ENCODE measurements at regions not wholly inside any gene's neighbourhood (a gene's known extent, or its start where the extent isn't known, plus 50 kb on each side); places are given as distances from the start of the nearest gene placed in this dataset.

DNA sequence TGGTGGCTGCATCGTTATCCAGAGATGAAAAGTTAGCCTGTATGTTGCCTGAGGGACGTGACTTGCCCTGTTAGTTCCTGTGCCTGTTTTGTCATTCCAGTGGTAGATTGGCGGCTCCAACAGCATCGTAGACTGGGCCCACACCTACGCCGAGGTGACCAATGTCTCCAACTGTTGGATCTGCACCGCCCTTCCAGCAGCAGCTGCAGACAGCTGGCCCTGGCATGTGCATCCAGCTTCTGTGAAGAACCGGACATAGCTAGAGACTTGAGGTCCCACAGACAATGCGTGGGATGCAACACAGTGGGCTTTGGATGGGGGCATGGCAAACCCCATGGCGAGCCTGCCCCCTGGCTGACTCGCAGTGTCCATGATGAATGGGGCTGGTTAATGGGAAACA, 93.0 kb upstream of the TMPO start:
- TF ChIP-seq, protein P1, sequence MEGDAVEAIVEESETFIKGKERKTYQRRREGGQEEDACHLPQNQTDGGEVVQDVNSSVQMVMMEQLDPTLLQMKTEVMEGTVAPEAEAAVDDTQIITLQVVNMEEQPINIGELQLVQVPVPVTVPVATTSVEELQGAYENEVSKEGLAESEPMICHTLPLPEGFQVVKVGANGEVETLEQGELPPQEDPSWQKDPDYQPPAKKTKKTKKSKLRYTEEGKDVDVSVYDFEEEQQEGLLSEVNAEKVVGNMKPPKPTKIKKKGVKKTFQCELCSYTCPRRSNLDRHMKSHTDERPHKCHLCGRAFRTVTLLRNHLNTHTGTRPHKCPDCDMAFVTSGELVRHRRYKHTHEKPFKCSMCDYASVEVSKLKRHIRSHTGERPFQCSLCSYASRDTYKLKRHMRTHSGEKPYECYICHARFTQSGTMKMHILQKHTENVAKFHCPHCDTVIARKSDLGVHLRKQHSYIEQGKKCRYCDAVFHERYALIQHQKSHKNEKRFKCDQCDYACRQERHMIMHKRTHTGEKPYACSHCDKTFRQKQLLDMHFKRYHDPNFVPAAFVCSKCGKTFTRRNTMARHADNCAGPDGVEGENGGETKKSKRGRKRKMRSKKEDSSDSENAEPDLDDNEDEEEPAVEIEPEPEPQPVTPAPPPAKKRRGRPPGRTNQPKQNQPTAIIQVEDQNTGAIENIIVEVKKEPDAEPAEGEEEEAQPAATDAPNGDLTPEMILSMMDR (IDR thresholded peaks at IDR 0.05; ENCODE audit: low read length) = no peak
- TF ChIP-seq EZH2 (IDR thresholded peaks at IDR 0.05; ENCODE audit: borderline replicate concordance, low read length) = no peak
